Peyer's patch (tissue), 4 donors: ENCODE measurements at regions not wholly inside any gene's neighbourhood (a gene's known extent, or its start where the extent isn't known, plus 50 kb on each side); places are given as distances from the start of the nearest gene placed in this dataset.

Experiments used
- CTCF ChIP-seq, 6 experiments: fragments of 450-650 bp in 4 of 6; fragments of 200-600 bp in 2 of 6; sonication (generic) in 1 of 6; IDR thresholded peaks; one replicate each; pipeline ENCODE4 v1.5.1; 2017 to 2019; ENCODE audit warnings: antibody characterized with exemption in 6 of 6, mild to moderate bottlenecking in 3 of 6, moderate library complexity in 1 of 6
- POLR2A ChIP-seq, 2 donors: fragments of 450-650 bp; IDR thresholded peaks; one replicate each; pipeline ENCODE4 v1.5.1; 2017; ENCODE audit warnings: antibody characterized with exemption in 2 of 2, mild to moderate bottlenecking in 2 of 2, moderate library complexity in 2 of 2

- TF ChIP-seq CTCF (IDR thresholded peaks at IDR 0.05) (no peak), POLR2A (IDR thresholded peaks at IDR 0.05) (no peak)
These were observed 91.7 kb upstream of the TGIF1 start for GRCh38 chr18:3358310-3358709.
